Thyroid gland (tissue), 4 donors: ENCODE measurements at regions not wholly inside any gene's neighbourhood (a gene's known extent, or its start where the extent isn't known, plus 50 kb on each side); places are given as distances from the start of the nearest gene placed in this dataset.

Experiments
- POLR2A ChIP-seq, 2 donors: fragments of 450-650 bp; IDR thresholded peaks; one replicate each; pipeline ENCODE4 v1.6.1; 2017; ENCODE audit warnings: antibody characterized with exemption in 2 of 2, mild to moderate bottlenecking in 2 of 2, moderate library complexity in 1 of 2
- TF ChIP-seq, protein P1 (sequence below), 6 experiments: fragments of 200-600 bp in 3 of 6; fragments of 450-650 bp in 3 of 6; sonication (generic) in 3 of 6; IDR thresholded peaks; one replicate each; pipeline ENCODE4 v1.5.1; 2016 to 2019; ENCODE audit warnings: antibody characterized with exemption in 6 of 6, mild to moderate bottlenecking in 2 of 6, inconsistent platforms in 1 of 6, moderate library complexity in 1 of 6

DNA sequence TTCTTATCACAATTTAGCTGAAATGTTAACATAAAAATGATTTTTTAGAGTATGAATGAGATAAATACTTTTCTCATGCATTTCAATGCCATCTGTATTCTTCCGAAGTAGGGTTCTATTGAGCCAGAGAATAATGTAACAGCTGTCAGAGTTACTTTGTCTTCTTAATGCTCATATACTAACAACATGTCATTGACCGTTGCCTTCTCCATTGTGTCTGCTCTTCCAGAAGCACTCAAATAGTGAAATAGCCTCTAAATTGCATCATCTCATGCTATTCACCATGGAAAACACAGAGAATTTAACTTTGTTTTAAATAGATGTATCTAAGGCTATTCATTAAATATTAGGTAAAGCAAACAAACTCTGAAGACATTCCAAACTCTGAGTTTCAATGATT is 1875.9 kb upstream of the CDH9 start:
- TF ChIP-seq, protein P1, sequence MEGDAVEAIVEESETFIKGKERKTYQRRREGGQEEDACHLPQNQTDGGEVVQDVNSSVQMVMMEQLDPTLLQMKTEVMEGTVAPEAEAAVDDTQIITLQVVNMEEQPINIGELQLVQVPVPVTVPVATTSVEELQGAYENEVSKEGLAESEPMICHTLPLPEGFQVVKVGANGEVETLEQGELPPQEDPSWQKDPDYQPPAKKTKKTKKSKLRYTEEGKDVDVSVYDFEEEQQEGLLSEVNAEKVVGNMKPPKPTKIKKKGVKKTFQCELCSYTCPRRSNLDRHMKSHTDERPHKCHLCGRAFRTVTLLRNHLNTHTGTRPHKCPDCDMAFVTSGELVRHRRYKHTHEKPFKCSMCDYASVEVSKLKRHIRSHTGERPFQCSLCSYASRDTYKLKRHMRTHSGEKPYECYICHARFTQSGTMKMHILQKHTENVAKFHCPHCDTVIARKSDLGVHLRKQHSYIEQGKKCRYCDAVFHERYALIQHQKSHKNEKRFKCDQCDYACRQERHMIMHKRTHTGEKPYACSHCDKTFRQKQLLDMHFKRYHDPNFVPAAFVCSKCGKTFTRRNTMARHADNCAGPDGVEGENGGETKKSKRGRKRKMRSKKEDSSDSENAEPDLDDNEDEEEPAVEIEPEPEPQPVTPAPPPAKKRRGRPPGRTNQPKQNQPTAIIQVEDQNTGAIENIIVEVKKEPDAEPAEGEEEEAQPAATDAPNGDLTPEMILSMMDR (IDR thresholded peaks at IDR 0.05) = no peak
- TF ChIP-seq POLR2A (IDR thresholded peaks at IDR 0.05) = no peak
